GM21447 (cell line): ENCODE measurements at regions not wholly inside any gene's neighbourhood (a gene's known extent, or its start where the extent isn't known, plus 50 kb on each side); places are given as distances from the start of the nearest gene placed in this dataset.
"Not testable (repeated sequence)": the region's sequence is repeated elsewhere in the genome, so short reads cannot be mapped to it uniquely, and the experiment has no call there.

Experiments used
- ATAC-seq: cut with Tn5 transposase; IDR thresholded peaks from one replicate; pipeline ENCODE4 v1.9.1; 2021; ENCODE audit not compliant: unreplicated experiment

- no peak for ATAC-seq
Measured at GRCh38 chr15:62895139-62895866, 147.2 kb upstream of the TPM1 start.

GRCh38 chr15:62895905-62896316 is 146.6 kb upstream of the TPM1 start:
- ATAC-seq: no peak

GRCh38 chr15:62896380-62896866 is 146.1 kb upstream of the TPM1 start:
- no peak for ATAC-seq

GRCh38 chr15:62896969-62897486 is 145.5 kb upstream of the TPM1 start:
- ATAC-seq: no peak

GRCh38 chr15:62897634-62898033 is 144.9 kb upstream of the TPM1 start:
- ATAC-seq: no peak

GRCh38 chr15:62899090-62899493 is 143.5 kb upstream of the TPM1 start:
- no peak for ATAC-seq

GRCh38 chr15:62900071-62900802 is 142.3 kb upstream of the TPM1 start:
- ATAC-seq: no peak

- ATAC-seq: no peak
Measured at GRCh38 chr15:62901087-62901486, 141.5 kb upstream of the TPM1 start.

- no peak for ATAC-seq
Measured at GRCh38 chr15:62901909-62902546, 140.5 kb upstream of the TPM1 start.

GRCh38 chr15:62902821-62903220 is 139.7 kb upstream of the TPM1 start:
- no peak for ATAC-seq

GRCh38 chr15:62903437-62903836 is 139.1 kb upstream of the TPM1 start:
- no peak for ATAC-seq

GRCh38 chr15:62904041-62904910 is 138.3 kb upstream of the TPM1 start:
- ATAC-seq: no peak

GRCh38 chr15:62906627-62907026 is 135.9 kb upstream of the TPM1 start:
- no peak for ATAC-seq

- ATAC-seq: no peak
Measured at GRCh38 chr15:62907275-62907674, 135.3 kb upstream of the TPM1 start.

GRCh38 chr15:62908341-62908740 is 134.2 kb upstream of the TPM1 start:
- not testable (repeated sequence) for ATAC-seq

GRCh38 chr15:62909257-62909656 is 133.3 kb upstream of the TPM1 start:
- no peak for ATAC-seq

- ATAC-seq: no peak
Measured at GRCh38 chr15:62912282-62912681, 130.3 kb upstream of the TPM1 start.

- no peak for ATAC-seq
Measured at GRCh38 chr15:62912808-62913207, 129.7 kb upstream of the TPM1 start.

- no peak for ATAC-seq
Measured at GRCh38 chr15:62913246-62913645, 129.3 kb upstream of the TPM1 start.

GRCh38 chr15:62914461-62915079 is 128.0 kb upstream of the TPM1 start:
- ATAC-seq: no peak
